ENCODE measurements at regions not wholly inside any gene's neighbourhood (a gene's known extent, or its start where the extent isn't known, plus 50 kb on each side); places are given as distances from the start of the nearest gene placed in this dataset.

- no peak for TF ChIP-seq THAP8 (CRISPR knock-in tag; IDR thresholded peaks at IDR 0.05; ENCODE audit: borderline replicate concordance)
- no peak for TF ChIP-seq TAF15 (IDR thresholded peaks at IDR 0.05; ENCODE audit: low read depth, low read length, poor library complexity, severe bottlenecking)
- no peak for TF ChIP-seq ELF4 (CRISPR knock-in tag; IDR thresholded peaks at IDR 0.05; ENCODE audit: borderline replicate concordance)
- no peak for TF ChIP-seq RXRA (CRISPR knock-in tag; IDR thresholded peaks at IDR 0.05)
- no TSS peak for BruUV-seq (replicated peaks)
- Histone ChIP-seq H3K4me2 (ENCODE audit: low read depth, low read length) (no peak overlapping the region), H2AFZ (ENCODE audit: low read length) (no peak overlapping the region), H4K20me1 (ENCODE audit: insufficient read depth, low read length) (no peaks in the 10 kb centered on the region), H3K9me3 (ENCODE audit: low read length) (no peaks in the 10 kb centered on the region), H3K4me3 (replicated peaks in 1 of 3; ENCODE audit: insufficient read depth in 1 of 3, low read depth in 2 of 3, low read length in 3 of 3) (no peak overlapping the region), H3K4me1 (ENCODE audit: insufficient read depth, low read length) (no peaks in the 10 kb centered on the region), H3K27ac (ENCODE audit: extremely low read length, insufficient read depth, low read length) (no peak overlapping the region), H3K79me2 (ENCODE audit: insufficient read depth, low read length) (no peaks in the 10 kb centered on the region), H3K36me3 (replicated peaks in 1 of 2; ENCODE audit: control insufficient read depth in 1 of 2, insufficient read depth in 2 of 2, low read length in 2 of 2) (no peaks in the 10 kb centered on the region), H3K27me3 (ENCODE audit: control insufficient read depth in 1 of 2, insufficient read depth in 2 of 2, low read length in 2 of 2) (no peaks in the 10 kb centered on the region), H3K9ac (ENCODE audit: insufficient read depth, low read depth, low read length) (no peak overlapping the region)
- WGBS (ENCODE audit: low lambda C conversion rate) = 2% methylated on average over 3 of the region's 3 CpGs
- in situ Hi-C loops (cut with HindIII; ENCODE audit: extremely low pct_ligation_motif_present, low pct_unique_long_range_greater_than_20kb) (no loop called here), intact Hi-C loops (cut with micrococcal nuclease; ENCODE audit: unreplicated experiment) (no loop called here)
- ChIA-PET CTCF (ENCODE audit: low intra/inter-chr PET ratio, low total read pairs) (no interaction called here), POLR2A (no interaction called here)
- FAIRE-seq (no peak), DNase-seq (ENCODE audit: low spot score) (no peak), ATAC-seq (no peak)
Observed at GRCh38 chr1:166282391-166283137, 115.8 kb upstream of the FAM78B start.

- Histone ChIP-seq H3K9ac (ENCODE audit: insufficient read depth, low read depth, low read length) (no peak overlapping the region), H4K20me1 (ENCODE audit: insufficient read depth, low read length) (no peaks in the 10 kb centered on the region), H3K4me2 (ENCODE audit: low read depth, low read length) (no peak overlapping the region), H3K9me3 (ENCODE audit: low read length) (no peaks in the 10 kb centered on the region), H3K4me3 (replicated peaks in 1 of 3; ENCODE audit: insufficient read depth in 1 of 3, low read depth in 2 of 3, low read length in 3 of 3) (no peak overlapping the region), H2AFZ (ENCODE audit: low read length) (no peak overlapping the region), H3K27me3 (ENCODE audit: control insufficient read depth in 1 of 2, insufficient read depth in 2 of 2, low read length in 2 of 2) (no peaks in the 10 kb centered on the region), H3K79me2 (ENCODE audit: insufficient read depth, low read length) (no peaks in the 10 kb centered on the region), H3K27ac (ENCODE audit: extremely low read length, insufficient read depth, low read length) (no peak overlapping the region), H3K36me3 (replicated peaks in 1 of 2; ENCODE audit: control insufficient read depth in 1 of 2, insufficient read depth in 2 of 2, low read length in 2 of 2) (no peaks in the 10 kb centered on the region), H3K4me1 (ENCODE audit: insufficient read depth, low read length) (no peaks in the 10 kb centered on the region)
- POLR2A ChIA-PET = no interaction called here
- CTCF ChIA-PET (ENCODE audit: low intra/inter-chr PET ratio, low total read pairs) = no interaction called here
- intact Hi-C loops (cut with micrococcal nuclease; ENCODE audit: unreplicated experiment) = no loop called here
- no peak for FAIRE-seq
- in situ Hi-C loops (cut with HindIII; ENCODE audit: extremely low pct_ligation_motif_present, low pct_unique_long_range_greater_than_20kb) = no loop called here
- WGBS (ENCODE audit: low lambda C conversion rate) = under 1% methylated on average over 6 of the region's 6 CpGs
- no peak for DNase-seq (ENCODE audit: low spot score)
- TF ChIP-seq RAD21 (CRISPR knock-in tag; IDR thresholded peaks at IDR 0.05) (no peak), ZNF329 (CRISPR knock-in tag; IDR thresholded peaks at IDR 0.05; ENCODE audit: low read depth) (no peak), EZH2 (conservative IDR thresholded peaks at IDR 0.05; ENCODE audit: low read depth, low read length) (no peak), ISX (CRISPR knock-in tag; conservative IDR thresholded peaks at IDR 0.05) (no peak), ATF2 (CRISPR knock-in tag; IDR thresholded peaks at IDR 0.05) (no peak), IRX3 (CRISPR knock-in tag; IDR thresholded peaks at IDR 0.05; ENCODE audit: borderline replicate concordance, low read depth) (no peak), HOMEZ (CRISPR knock-in tag; IDR thresholded peaks at IDR 0.05; ENCODE audit: low read depth) (no peak), KMT2B (CRISPR knock-in tag; IDR thresholded peaks at IDR 0.05) (no peak)
- ATAC-seq = no peak
- no TSS peak for BruUV-seq (replicated peaks)
Observed at GRCh38 chr1:166283190-166283589, 116.4 kb upstream of the FAM78B start.

Data from HepG2 (cell line).